Smooth muscle cell (in vitro differentiated cells): ENCODE measurements at regions not wholly inside any gene's neighbourhood (a gene's known extent, or its start where the extent isn't known, plus 50 kb on each side); places are given as distances from the start of the nearest gene placed in this dataset.

ENCODE experiments used
- DNase-seq: peaks from one replicate; lab custom pipeline; 2025; ENCODE audit not compliant: unreplicated experiment; lab: John Stamatoyannopoulos, UW
- H2AFZ ChIP-seq: fragments of 200-600 bp; sonication (generic); 2 replicates; pipeline ENCODE4 v1.6.0; 2016; ENCODE audit warnings: antibody characterized with exemption, low read depth, mild to moderate bottlenecking
- H3F3A ChIP-seq: fragments of 200-600 bp; sonication (generic); 2 replicates; pipeline ENCODE4 v1.6.0; 2017; ENCODE audit warnings: antibody characterized with exemption, low read depth
- H3K27ac ChIP-seq: fragments of 200-600 bp; sonication (generic); 2 replicates; pipeline ENCODE4 v1.5.1; 2016; ENCODE audit warnings: low read depth, mild to moderate bottlenecking
- H3K27me3 ChIP-seq: fragments of 200-600 bp; sonication (generic); 2 replicates; pipeline ENCODE4 v1.6.1; 2016; ENCODE audit warnings: low read depth, mild to moderate bottlenecking
- H3K36me3 ChIP-seq: fragments of 200-600 bp; sonication (generic); 2 replicates; pipeline ENCODE4 v1.5.1; 2016; ENCODE audit warnings: low read depth
- H3K4me1 ChIP-seq: fragments of 200-600 bp; sonication (generic); 2 replicates; pipeline ENCODE4 v1.5.1; 2016; ENCODE audit warnings: low read depth
- H3K4me2 ChIP-seq: fragments of 200-600 bp; sonication (generic); 2 replicates; pipeline ENCODE4 v1.6.0; 2016; ENCODE audit warnings: mild to moderate bottlenecking
- H3K4me3 ChIP-seq: fragments of 200-600 bp; sonication (generic); 2 replicates; pipeline ENCODE4 v1.5.1; 2016; ENCODE audit warnings: mild to moderate bottlenecking
- H3K79me2 ChIP-seq: fragments of 200-600 bp; sonication (generic); 2 replicates; pipeline ENCODE4 v1.6.0; 2016; ENCODE audit warnings: low read depth, mild to moderate bottlenecking
- H3K9ac ChIP-seq: fragments of 200-600 bp; sonication (generic); 2 replicates; pipeline ENCODE4 v1.6.0; 2016; ENCODE audit warnings: low read depth
- H3K9me3 ChIP-seq: fragments of 200-600 bp; sonication (generic); replicated peaks from 2 replicates; pipeline ENCODE4 v1.5.1; 2016; ENCODE audit warnings: low read depth
- H4K20me1 ChIP-seq: fragments of 200-600 bp; sonication (generic); 2 replicates; pipeline ENCODE4 v1.6.0; 2016; ENCODE audit warnings: low read depth
- WGBS: methylation state at CpG from one replicate; pipeline ENCODE4 v1.1.7; 2016; ENCODE audit warnings: low lambda C conversion rate; 5-methylcytosine and 5-hydroxymethylcytosine counted together
- TF ChIP-seq, protein P1 (sequence below): fragments of 200-600 bp; sonication (generic); IDR thresholded peaks from 2 replicates; pipeline ENCODE4 v1.5.1; 2017; ENCODE audit warnings: borderline replicate concordance, mild to moderate bottlenecking, antibody characterized with exemption; ENCODE audit not compliant: insufficient read depth, poor library complexity, severe bottlenecking

GRCh38 chr5:88144219-88145001, 124.2 kb downstream of the TMEM161B start:
- TF ChIP-seq, protein P1, sequence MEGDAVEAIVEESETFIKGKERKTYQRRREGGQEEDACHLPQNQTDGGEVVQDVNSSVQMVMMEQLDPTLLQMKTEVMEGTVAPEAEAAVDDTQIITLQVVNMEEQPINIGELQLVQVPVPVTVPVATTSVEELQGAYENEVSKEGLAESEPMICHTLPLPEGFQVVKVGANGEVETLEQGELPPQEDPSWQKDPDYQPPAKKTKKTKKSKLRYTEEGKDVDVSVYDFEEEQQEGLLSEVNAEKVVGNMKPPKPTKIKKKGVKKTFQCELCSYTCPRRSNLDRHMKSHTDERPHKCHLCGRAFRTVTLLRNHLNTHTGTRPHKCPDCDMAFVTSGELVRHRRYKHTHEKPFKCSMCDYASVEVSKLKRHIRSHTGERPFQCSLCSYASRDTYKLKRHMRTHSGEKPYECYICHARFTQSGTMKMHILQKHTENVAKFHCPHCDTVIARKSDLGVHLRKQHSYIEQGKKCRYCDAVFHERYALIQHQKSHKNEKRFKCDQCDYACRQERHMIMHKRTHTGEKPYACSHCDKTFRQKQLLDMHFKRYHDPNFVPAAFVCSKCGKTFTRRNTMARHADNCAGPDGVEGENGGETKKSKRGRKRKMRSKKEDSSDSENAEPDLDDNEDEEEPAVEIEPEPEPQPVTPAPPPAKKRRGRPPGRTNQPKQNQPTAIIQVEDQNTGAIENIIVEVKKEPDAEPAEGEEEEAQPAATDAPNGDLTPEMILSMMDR = no peak
- Histone ChIP-seq H4K20me1 (no peaks in the 10 kb centered on the region), H3K36me3 (no peaks in the 10 kb centered on the region), H3K79me2 (no peaks in the 10 kb centered on the region), H3K4me2 (no peak overlapping the region), H3K27ac (no peak overlapping the region), H3K9me3 (no peaks in the 10 kb centered on the region), H3K4me3 (no peak overlapping the region), H3K27me3 (peaks cover 81% of the 10 kb centered on the region), H3K4me1 (peaks cover 14% of the 10 kb centered on the region), H2AFZ (no peak overlapping the region), H3K9ac (no peak overlapping the region), H3F3A (no peaks in the 10 kb centered on the region)
- WGBS = 9% methylated on average over 28 of the region's 28 CpGs
- no peak for DNase-seq

DNA sequence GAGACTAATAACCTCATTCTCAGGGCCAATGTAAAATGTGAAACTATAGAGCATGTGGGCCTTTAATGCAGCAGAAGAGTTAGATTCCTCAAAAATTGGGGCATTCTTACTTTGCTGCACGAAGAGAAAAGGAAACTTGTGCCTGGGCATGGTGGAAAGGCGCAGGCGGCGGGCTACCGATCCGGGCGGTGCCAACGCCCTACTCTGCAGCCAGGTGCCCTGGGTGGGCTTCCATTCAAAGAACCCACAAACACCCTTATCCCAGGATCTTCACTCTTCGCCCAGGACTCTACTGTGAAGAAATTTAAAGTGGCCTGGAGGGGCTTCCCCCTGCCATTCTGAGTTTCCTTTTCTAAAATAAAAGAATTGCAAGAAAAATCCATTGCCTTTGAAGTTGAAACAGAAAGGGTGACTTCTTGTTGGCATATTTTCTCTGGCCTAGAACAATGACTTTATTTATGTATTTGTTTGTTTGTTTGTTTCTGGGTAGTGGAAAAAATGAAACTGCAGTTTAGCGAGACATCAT, 124.9 kb downstream of the TMEM161B start:
- peaks cover 14% of the 10 kb centered on the region for H3K4me1 ChIP-seq
- no peaks in the 10 kb centered on the region for H4K20me1 ChIP-seq
- no peak overlapping the region for H3K4me3 ChIP-seq
- no peaks in the 10 kb centered on the region for H3K9me3 ChIP-seq
- no peak for DNase-seq
- H3F3A ChIP-seq = no peaks in the 10 kb centered on the region
- peak overlapping the region; percentile 93 for H3K4me2 ChIP-seq
- 12% methylated on average over 10 of the region's 10 CpGs for WGBS
- H3K9ac ChIP-seq = no peak overlapping the region
- no peaks in the 10 kb centered on the region for H3K36me3 ChIP-seq
- no peak overlapping the region for H2AFZ ChIP-seq
- no peaks in the 10 kb centered on the region for H3K79me2 ChIP-seq
- TF ChIP-seq, protein P1 = no peak
- peaks cover 82% of the 10 kb centered on the region for H3K27me3 ChIP-seq
- no peak overlapping the region for H3K27ac ChIP-seq

DNA sequence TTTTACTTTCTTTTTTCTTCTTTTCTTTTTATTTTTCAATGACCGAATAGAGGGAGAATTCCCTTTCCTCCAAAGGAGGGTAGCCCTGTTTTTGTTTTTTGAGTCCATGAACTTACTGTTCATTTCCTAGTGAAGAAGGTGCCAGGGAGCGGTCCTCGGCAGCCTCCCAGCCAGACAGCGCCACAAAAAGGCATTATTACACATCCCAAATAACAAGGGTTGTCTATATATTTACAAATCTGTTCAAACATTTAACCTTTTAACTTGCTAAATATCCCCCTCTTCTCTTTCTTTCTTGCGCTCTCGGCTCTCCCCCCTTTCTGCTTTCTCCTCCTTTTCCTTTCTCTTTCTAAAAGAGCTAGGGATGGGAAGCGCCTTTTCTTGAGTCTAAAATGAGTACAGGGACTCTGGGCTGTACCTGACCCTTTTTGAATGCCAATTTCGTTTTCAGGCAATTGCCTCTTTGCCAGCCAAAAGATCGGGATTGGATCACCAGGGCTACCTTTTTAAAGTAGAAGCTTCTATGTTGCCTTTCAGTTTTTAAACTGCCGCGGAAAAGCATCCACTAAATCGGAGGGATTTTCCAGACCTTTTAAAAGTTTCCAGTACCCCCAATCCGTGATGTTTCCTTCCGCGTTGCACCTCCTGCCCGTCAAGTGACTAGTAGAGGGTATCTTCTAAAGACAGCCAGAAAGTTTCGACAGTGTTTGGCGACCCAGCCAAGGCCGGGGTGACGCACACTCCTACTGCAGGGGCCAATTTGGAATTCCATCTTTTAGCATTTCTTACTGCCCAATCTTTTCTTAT, 125.6 kb downstream of the TMEM161B start:
- Histone ChIP-seq H3K4me2 (peak overlapping the region; percentile 93), H3K79me2 (no peaks in the 10 kb centered on the region), H3K27me3 (peaks cover 76% of the 10 kb centered on the region), H3K9me3 (no peaks in the 10 kb centered on the region), H3K36me3 (no peaks in the 10 kb centered on the region), H3K4me3 (peak overlapping the region; percentile 50), H3F3A (no peaks in the 10 kb centered on the region), H4K20me1 (no peaks in the 10 kb centered on the region), H3K27ac (no peak overlapping the region), H3K9ac (no peak overlapping the region), H2AFZ (no peak overlapping the region), H3K4me1 (peaks cover 14% of the 10 kb centered on the region)
- TF ChIP-seq, protein P1 = no peak
- DNase-seq = no peak
- 8% methylated on average over 20 of the region's 20 CpGs for WGBS
